ENCODE measurements at regions not wholly inside any gene's neighbourhood (a gene's known extent, or its start where the extent isn't known, plus 50 kb on each side); places are given as distances from the start of the nearest gene placed in this dataset.

- TF ChIP-seq EZH2 (IDR thresholded peaks at IDR 0.05; ENCODE audit: low read length, missing control alignments) (no peak), CTCF (conservative IDR thresholded peaks at IDR 0.05 in 1 of 2, IDR thresholded peaks at IDR 0.05 in 1 of 2; ENCODE audit: low read depth in 1 of 2, low read length in 2 of 2) (no peak)
These were observed 394.7 kb upstream of the KLHL29 start for GRCh38 chr2:22990246-22990645.
